NOMO-1 (cell line): ENCODE measurements at regions not wholly inside any gene's neighbourhood (a gene's known extent, or its start where the extent isn't known, plus 50 kb on each side); places are given as distances from the start of the nearest gene placed in this dataset.

ENCODE experiments used
- DNase-seq, 2 experiments: peaks; one replicate each; lab custom pipeline; 2025; ENCODE audit not compliant: unreplicated experiment in 2 of 2; lab: John Stamatoyannopoulos, UW

- DNase-seq: no peak
Observed at GRCh38 chr9:89789922-89790510, 185.2 kb downstream of the GADD45G start.

- no peak for DNase-seq
Observed at GRCh38 chr9:89790542-89791109, 185.8 kb downstream of the GADD45G start.

- no peak for DNase-seq
Observed at GRCh38 chr9:89791754-89792153, 186.9 kb downstream of the GADD45G start.

GRCh38 chr9:89792189-89793123 is 187.6 kb downstream of the GADD45G start:
- DNase-seq: no peak

GRCh38 chr9:89793124-89793495 is 188.3 kb downstream of the GADD45G start:
- DNase-seq: no peak

- no peak for DNase-seq
Observed at GRCh38 chr9:89793551-89793950, 188.7 kb downstream of the GADD45G start.

- DNase-seq: no peak
Observed at GRCh38 chr9:89794918-89795317, 190.1 kb downstream of the GADD45G start.

- no peak for DNase-seq
Observed at GRCh38 chr9:89795538-89796195, 190.9 kb downstream of the GADD45G start.

- no peak for DNase-seq
Observed at GRCh38 chr9:89796606-89797005, 191.8 kb downstream of the GADD45G start.

- DNase-seq: no peak
Observed at GRCh38 chr9:89797255-89797654, 192.4 kb downstream of the GADD45G start.

GRCh38 chr9:89797937-89798455 is 193.2 kb downstream of the GADD45G start:
- no peak for DNase-seq

GRCh38 chr9:89798547-89799120 is 193.8 kb downstream of the GADD45G start:
- no peak for DNase-seq

- DNase-seq: no peak
Observed at GRCh38 chr9:89799221-89799620, 194.4 kb downstream of the GADD45G start.

GRCh38 chr9:89799766-89800165 is 195.0 kb downstream of the GADD45G start:
- no peak for DNase-seq

- no peak for DNase-seq
Observed at GRCh38 chr9:89801341-89801740, 196.5 kb downstream of the GADD45G start.

- no peak for DNase-seq
Observed at GRCh38 chr9:89801742-89802670, 197.2 kb downstream of the GADD45G start.

- DNase-seq: no peak
Observed at GRCh38 chr9:89802781-89803355, 198.1 kb downstream of the GADD45G start.

- no peak for DNase-seq
Observed at GRCh38 chr9:89803403-89803802, 198.6 kb downstream of the GADD45G start.

- DNase-seq: no peak
Observed at GRCh38 chr9:89804766-89805531, 200.1 kb downstream of the GADD45G start.
